ENCODE measurements at regions not wholly inside any gene's neighbourhood (a gene's known extent, or its start where the extent isn't known, plus 50 kb on each side); places are given as distances from the start of the nearest gene placed in this dataset.

DNA sequence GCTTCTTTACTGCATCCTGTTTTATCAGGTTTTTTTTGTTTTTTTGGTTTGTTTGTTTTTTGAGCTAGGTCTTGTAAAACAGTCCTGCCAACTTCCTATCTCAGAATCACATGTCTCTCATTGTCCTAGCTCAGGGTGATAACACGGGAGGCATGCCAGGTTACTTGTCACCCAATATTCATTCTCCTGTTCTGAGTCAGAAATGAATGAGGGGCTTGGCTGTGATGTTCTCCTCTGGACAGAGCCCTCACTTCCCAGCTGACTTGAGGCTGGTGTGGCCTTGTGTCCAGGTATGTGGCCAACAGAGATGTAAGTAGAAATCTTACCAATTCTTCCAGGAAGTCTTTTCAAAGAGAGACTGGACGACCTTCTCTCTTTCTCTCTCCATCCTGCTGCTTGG lies 317.0 kb downstream of the GABRB3 start:
- Histone ChIP-seq H3K27me3 (no peaks in the 10 kb centered on the region), H3K36me3 (replicated peaks in 1 of 2; ENCODE audit: insufficient read depth in 1 of 2, low read depth in 2 of 2) (no peaks in the 10 kb centered on the region), H3K27ac (no peak overlapping the region), H3K4me1 (no peaks in the 10 kb centered on the region), H3K4me3 (no peak overlapping the region), H3K9me3 (peaks cover 0 to 6% (median 0%) of the 10 kb centered on the region in 3 donors)
- DNase-seq, result no peak
- WGBS, 2 donors, result 16 to 18% methylated on average over 2 of the region's 2 CpGs
- intact Hi-C loops (cut with DNase I), result no loop called here
- TF ChIP-seq, protein P1, sequence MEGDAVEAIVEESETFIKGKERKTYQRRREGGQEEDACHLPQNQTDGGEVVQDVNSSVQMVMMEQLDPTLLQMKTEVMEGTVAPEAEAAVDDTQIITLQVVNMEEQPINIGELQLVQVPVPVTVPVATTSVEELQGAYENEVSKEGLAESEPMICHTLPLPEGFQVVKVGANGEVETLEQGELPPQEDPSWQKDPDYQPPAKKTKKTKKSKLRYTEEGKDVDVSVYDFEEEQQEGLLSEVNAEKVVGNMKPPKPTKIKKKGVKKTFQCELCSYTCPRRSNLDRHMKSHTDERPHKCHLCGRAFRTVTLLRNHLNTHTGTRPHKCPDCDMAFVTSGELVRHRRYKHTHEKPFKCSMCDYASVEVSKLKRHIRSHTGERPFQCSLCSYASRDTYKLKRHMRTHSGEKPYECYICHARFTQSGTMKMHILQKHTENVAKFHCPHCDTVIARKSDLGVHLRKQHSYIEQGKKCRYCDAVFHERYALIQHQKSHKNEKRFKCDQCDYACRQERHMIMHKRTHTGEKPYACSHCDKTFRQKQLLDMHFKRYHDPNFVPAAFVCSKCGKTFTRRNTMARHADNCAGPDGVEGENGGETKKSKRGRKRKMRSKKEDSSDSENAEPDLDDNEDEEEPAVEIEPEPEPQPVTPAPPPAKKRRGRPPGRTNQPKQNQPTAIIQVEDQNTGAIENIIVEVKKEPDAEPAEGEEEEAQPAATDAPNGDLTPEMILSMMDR (IDR thresholded peaks at IDR 0.05), result no peak
- no peak for ATAC-seq

GRCh38 chr15:26453914-26454313 lies 319.0 kb downstream of the GABRB3 start:
- Histone ChIP-seq H3K36me3 (replicated peaks in 1 of 2; ENCODE audit: insufficient read depth in 1 of 2, low read depth in 2 of 2) (no peaks in the 10 kb centered on the region), H3K4me1 (no peaks in the 10 kb centered on the region), H3K27me3 (no peaks in the 10 kb centered on the region), H3K9me3 (peaks cover 0 to 6% (median 0%) of the 10 kb centered on the region in 3 donors), H3K27ac (no peak overlapping the region), H3K4me3 (no peak overlapping the region)
- ATAC-seq, result no peak
- DNase-seq, result no peak
- 34 to 57% methylated on average over 2 of the region's 2 CpGs for WGBS, 2 donors
- intact Hi-C loops (cut with DNase I), result no loop called here
- TF ChIP-seq, protein P1 (IDR thresholded peaks at IDR 0.05), result no peak
- no peak for TF ChIP-seq POLR2A (IDR thresholded peaks at IDR 0.05)

- H3K4me1 ChIP-seq, result no peaks in the 10 kb centered on the region
- DNase-seq (no peak), ATAC-seq (no peak)
- no peaks in the 10 kb centered on the region for H3K36me3 ChIP-seq (replicated peaks in 1 of 2; ENCODE audit: insufficient read depth in 1 of 2, low read depth in 2 of 2)
- TF ChIP-seq, protein P1 (IDR thresholded peaks at IDR 0.05), result no peak
- TF ChIP-seq POLR2A (IDR thresholded peaks at IDR 0.05), result no peak
- no peak overlapping the region for H3K4me3 ChIP-seq
- H3K9me3 ChIP-seq, result no peaks in the 10 kb centered on the region
- H3K27me3 ChIP-seq, result no peaks in the 10 kb centered on the region
- intact Hi-C loops (cut with DNase I), result no loop called here
- WGBS, 2 donors, result 44 to 57% methylated on average over 6 of the region's 6 CpGs
- no peak overlapping the region for H3K27ac ChIP-seq
Measured at GRCh38 chr15:26451995-26452394, 320.9 kb downstream of the GABRB3 start.

DNA sequence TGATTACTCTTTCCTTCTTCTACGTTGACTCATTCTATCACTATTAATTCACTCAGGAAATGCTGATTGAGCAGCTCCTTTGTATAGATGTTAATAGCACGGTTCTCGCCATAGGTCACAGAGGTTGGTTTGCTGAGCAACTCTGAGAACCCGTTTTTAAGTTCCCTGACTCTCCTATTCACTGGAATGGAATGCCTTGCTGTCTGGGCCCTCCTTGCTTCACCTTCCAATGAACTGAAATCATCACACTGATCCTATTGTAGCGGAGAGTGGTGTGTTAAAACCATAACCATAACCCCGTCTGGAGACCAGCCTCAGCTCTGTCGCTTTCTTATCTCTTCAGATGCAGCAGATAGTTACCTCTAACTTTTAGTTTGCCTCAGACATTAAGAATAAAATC lies 323.6 kb downstream of the GABRB3 start:
- WGBS, 2 donors, result 33 to 46% methylated on average over 7 of the region's 7 CpGs
- no peaks in the 10 kb centered on the region for H3K36me3 ChIP-seq (replicated peaks in 1 of 2; ENCODE audit: insufficient read depth in 1 of 2, low read depth in 2 of 2)
- no peaks in the 10 kb centered on the region for H3K9me3 ChIP-seq
- intact Hi-C loops (cut with DNase I), result no loop called here
- no peaks in the 10 kb centered on the region for H3K4me1 ChIP-seq
- no peak for ATAC-seq
- no peak overlapping the region for H3K4me3 ChIP-seq
- H3K27me3 ChIP-seq, result no peaks in the 10 kb centered on the region
- no peak for TF ChIP-seq POLR2A (IDR thresholded peaks at IDR 0.05)
- TF ChIP-seq, protein P1 (IDR thresholded peaks at IDR 0.05), result no peak
- no peak for DNase-seq
- H3K27ac ChIP-seq, result no peak overlapping the region

GRCh38 chr15:26443321-26443720 lies 329.5 kb downstream of the GABRB3 start:
- Histone ChIP-seq H3K9me3 (no peaks in the 10 kb centered on the region), H3K4me3 (no peak overlapping the region), H3K4me1 (no peaks in the 10 kb centered on the region), H3K36me3 (replicated peaks in 1 of 2; ENCODE audit: insufficient read depth in 1 of 2, low read depth in 2 of 2) (no peaks in the 10 kb centered on the region), H3K27ac (no peak overlapping the region), H3K27me3 (no peaks in the 10 kb centered on the region)
- TF ChIP-seq, protein P1 (IDR thresholded peaks at IDR 0.05), result no peak
- no peak for DNase-seq
- whole genome bisulfite sequencing, 2 donors, result 58 to 71% methylated on average over 2 to 4 of the region's 4 CpGs
- ATAC-seq, result no peak
- intact Hi-C loops (cut with DNase I), result no loop called here

Measured in body of pancreas (tissue), 4 donors.